NCI-H128 (cell line): ENCODE measurements at regions not wholly inside any gene's neighbourhood (a gene's known extent, or its start where the extent isn't known, plus 50 kb on each side); places are given as distances from the start of the nearest gene placed in this dataset.
"Not testable (repeated sequence)": the region's sequence is repeated elsewhere in the genome, so short reads cannot be mapped to it uniquely, and the experiment has no call there.

ENCODE experiments used
- DNase-seq: peaks from one replicate; lab custom pipeline; 2025; ENCODE audit not compliant: unreplicated experiment; lab: John Stamatoyannopoulos, UW

- no peak for DNase-seq
Measured at GRCh38 chr7:119681336-119681735, 591.6 kb upstream of the KCND2 start.

- no peak for DNase-seq
Measured at GRCh38 chr7:119684763-119685162, 588.2 kb upstream of the KCND2 start.

- no peak for DNase-seq
Measured at GRCh38 chr7:119685906-119686305, 587.1 kb upstream of the KCND2 start.

GRCh38 chr7:119688831-119689230 lies 584.1 kb upstream of the KCND2 start:
- no peak for DNase-seq

GRCh38 chr7:119692541-119692940 lies 580.4 kb upstream of the KCND2 start:
- no peak for DNase-seq

GRCh38 chr7:119694506-119694905 lies 578.5 kb upstream of the KCND2 start:
- DNase-seq: no peak

DNA sequence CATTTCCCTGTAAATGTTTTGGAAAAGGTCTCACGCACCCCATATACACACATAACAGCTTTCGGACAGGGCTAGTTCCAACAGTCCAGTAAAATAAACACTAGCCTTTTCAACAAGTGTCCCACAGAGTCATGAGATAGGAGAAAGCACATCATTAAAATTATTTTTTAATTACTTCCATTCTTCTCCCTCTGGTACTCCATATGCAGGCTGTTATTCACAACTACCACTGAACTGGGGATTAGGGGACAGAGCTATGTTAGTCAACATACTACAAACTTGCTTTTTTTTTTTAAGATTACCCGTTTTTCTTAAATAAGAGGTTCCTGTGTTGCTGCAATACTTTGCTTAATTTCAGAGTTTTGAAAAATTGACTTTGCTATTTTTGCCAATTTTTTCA lies 576.6 kb upstream of the KCND2 start:
- no peak for DNase-seq

GRCh38 chr7:119703895-119704294 lies 569.1 kb upstream of the KCND2 start:
- DNase-seq: no peak

- no peak for DNase-seq
Measured at GRCh38 chr7:119706608-119707007, 566.4 kb upstream of the KCND2 start.

DNA sequence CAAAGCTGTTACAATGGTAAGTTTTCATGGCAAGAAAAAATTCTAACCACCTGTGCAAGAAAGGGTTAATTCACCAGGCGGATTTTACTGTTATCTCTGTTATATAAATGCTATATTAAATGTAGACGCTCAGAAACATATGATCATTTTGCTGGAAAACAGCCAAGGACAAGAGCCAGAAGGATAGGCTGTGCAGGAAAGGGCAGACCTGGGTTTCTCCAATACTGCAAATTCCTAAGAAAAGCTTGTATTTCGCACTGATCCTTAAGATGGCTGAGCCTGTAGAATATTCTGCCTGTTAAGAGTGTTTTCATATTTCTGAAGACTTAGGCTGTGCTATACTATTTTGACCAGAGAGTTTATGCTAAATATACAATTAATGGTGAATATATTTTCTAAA lies 564.1 kb upstream of the KCND2 start:
- no peak for DNase-seq

- no peak for DNase-seq
Measured at GRCh38 chr7:119711104-119711503, 561.9 kb upstream of the KCND2 start.

GRCh38 chr7:119712886-119713462 lies 560.0 kb upstream of the KCND2 start:
- no peak for DNase-seq

GRCh38 chr7:119713606-119714005 lies 559.4 kb upstream of the KCND2 start:
- no peak for DNase-seq

GRCh38 chr7:119720541-119720940 lies 552.4 kb upstream of the KCND2 start:
- no peak for DNase-seq

DNA sequence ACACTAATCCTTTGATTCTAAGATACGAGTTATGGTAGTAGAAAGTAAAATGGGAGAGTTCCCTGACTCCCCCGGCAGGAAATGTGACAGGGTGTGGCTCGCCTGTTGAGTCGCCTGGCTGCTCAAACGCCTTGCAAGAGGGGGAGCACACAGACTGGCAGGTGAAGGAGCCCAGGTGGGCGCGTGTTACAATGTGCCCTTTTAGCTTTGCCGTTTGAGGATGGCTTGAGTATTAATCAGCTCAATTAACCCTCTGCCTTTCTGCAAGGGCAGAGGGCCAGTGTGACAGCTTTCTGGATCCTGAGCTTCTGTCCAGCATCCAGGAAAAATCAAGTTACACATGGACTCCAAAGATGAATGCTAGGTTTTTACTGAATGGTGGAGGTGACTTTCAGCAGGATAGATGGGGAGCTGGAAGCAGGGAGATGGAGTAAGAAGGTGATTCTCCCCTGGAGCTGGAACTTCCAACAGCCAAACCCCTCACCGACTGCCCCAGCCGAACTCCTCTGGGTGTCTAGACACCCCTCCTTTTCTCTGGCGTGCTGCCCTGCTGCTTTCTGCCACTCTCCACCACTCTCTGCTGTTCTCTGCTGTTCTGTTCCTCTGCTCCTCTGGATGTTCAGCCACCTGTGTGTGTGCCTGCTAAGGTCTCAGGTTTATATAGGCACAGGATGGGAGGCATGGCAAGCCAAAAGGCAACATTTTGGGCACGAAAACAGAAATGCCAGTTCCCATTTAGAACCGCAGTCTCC lies 548.8 kb upstream of the KCND2 start:
- no peak for DNase-seq

- no peak for DNase-seq
Measured at GRCh38 chr7:119733127-119733879, 539.7 kb upstream of the KCND2 start.

DNA sequence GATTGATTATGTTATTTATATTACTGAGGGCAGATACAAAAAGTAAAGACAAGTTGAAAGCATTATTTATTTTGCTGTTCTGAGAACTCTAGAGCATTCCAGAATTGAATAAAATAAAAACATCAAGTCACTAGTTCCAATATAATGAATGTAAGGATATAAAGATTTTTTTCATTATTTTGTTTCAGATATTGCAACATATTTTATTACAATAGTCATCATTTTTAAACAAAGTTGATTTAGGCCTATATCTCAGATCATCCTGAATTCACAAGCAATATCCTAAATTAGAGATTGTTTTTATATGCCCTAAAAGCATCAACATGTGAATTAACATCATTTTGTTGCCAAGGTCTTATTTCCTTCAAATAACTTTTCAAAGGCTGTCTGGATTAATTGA lies 535.6 kb upstream of the KCND2 start:
- no peak for DNase-seq

DNA sequence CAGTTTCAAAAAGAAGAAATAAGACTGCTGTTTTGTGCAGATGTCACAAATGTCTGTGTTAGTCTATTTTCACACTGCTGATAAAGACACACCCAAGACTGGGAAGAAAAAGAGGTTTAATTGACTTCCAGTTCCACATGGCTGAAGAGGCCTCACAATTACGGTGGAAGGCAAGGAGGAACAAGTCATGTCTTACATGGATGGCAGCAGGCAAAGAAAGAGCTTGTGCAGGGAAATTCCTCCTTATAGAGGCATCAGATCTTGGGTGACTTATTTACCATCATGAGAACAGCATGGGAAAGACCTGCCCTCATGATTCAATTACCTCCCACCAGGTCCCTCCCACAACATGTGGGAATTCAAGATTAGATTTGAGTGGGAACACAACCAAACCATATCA lies 527.7 kb upstream of the KCND2 start:
- DNase-seq: not testable (repeated sequence)

DNA sequence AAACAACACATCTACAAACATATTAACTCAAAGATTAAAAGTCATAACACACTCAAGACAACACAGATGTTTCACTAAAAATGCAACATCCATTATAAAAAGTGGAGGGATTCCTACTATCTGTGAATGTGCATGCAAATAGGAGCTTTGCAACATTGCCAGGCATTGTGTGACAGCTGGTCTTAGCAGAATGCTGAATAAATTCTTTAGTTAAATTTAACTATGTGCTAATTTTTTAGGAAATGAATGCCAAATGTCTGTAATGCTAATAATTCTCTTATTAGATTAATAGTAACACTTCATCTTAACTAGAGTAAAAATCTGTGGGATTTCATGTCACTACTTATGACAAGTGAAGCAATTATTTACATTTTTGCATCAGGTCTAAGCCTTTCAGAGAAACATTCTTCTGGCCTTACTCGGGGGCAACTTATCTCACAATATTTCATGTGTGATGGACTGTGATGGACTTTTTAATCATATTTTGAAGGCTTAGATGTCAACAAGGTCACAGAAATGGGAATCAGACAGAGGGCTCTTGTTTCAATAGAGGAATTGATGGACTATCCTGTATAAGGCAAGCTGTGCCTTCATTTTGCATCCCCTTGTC lies 524.6 kb upstream of the KCND2 start:
- no peak for DNase-seq

DNA sequence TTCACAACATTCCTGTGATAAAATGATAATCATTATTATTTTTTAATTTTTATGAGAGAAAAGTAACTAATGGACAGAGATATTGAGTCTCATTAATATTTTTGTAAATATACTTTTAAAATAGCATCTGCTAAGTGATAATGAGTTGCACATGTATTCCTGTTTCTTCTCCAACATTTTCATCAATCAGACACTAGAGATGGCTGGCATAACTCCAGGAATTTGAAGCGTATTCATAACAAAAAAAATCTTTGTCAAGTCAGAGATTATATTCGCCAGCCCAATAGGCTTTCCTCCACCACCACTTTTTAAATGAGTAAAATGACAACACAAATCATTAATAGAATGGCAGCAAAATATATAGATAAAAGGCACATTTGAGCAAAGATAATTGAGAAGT lies 524.0 kb upstream of the KCND2 start:
- DNase-seq: no peak

- no peak for DNase-seq
Measured at GRCh38 chr7:119756687-119757086, 516.3 kb upstream of the KCND2 start.

DNA sequence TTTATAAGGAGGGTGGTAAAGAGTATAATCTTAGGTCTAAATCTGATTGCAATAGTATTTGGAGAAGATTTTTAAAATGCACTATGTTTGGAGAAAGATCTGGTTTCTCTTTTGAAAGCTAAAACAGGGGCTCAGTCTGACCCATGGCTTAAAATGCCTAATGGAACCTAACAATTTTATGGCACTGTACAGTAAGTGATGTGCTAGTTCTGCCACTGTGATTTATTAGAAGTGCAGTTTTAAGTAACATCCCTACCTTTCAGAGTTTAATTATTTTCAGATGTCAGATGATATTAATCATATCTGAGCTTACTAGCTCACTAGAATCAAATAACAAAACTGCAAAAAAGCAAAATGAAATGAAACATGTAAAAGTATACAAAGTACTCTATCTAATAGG lies 514.7 kb upstream of the KCND2 start:
- DNase-seq: no peak
